RPMI8226 (cell line): ENCODE measurements at regions not wholly inside any gene's neighbourhood (a gene's known extent, or its start where the extent isn't known, plus 50 kb on each side); places are given as distances from the start of the nearest gene placed in this dataset.

Experiments
- DNase-seq: peaks from one replicate; pipeline ENCODE4 v3.0.0-alpha.2; 2015

- DNase-seq: no peak
These were observed 650.9 kb downstream of the KCNJ2 start for GRCh38 chr17:70820276-70820675.

- DNase-seq: no peak
These were observed 656.2 kb downstream of the KCNJ2 start for GRCh38 chr17:70825321-70826125.

- DNase-seq: no peak
These were observed 660.5 kb downstream of the KCNJ2 start for GRCh38 chr17:70829876-70830275.

GRCh38 chr17:70834039-70834438, 664.7 kb downstream of the KCNJ2 start:
- no peak for DNase-seq

- no peak for DNase-seq
These were observed 679.5 kb downstream of the KCNJ2 start for GRCh38 chr17:70848785-70849184.

GRCh38 chr17:70855401-70856054, 686.2 kb downstream of the KCNJ2 start:
- no peak for DNase-seq

GRCh38 chr17:70857351-70857750, 688.0 kb downstream of the KCNJ2 start:
- no peak for DNase-seq

GRCh38 chr17:70859829-70860228, 690.5 kb downstream of the KCNJ2 start:
- no peak for DNase-seq

- no peak for DNase-seq
These were observed 693.0 kb downstream of the KCNJ2 start for GRCh38 chr17:70862295-70862694.

DNA sequence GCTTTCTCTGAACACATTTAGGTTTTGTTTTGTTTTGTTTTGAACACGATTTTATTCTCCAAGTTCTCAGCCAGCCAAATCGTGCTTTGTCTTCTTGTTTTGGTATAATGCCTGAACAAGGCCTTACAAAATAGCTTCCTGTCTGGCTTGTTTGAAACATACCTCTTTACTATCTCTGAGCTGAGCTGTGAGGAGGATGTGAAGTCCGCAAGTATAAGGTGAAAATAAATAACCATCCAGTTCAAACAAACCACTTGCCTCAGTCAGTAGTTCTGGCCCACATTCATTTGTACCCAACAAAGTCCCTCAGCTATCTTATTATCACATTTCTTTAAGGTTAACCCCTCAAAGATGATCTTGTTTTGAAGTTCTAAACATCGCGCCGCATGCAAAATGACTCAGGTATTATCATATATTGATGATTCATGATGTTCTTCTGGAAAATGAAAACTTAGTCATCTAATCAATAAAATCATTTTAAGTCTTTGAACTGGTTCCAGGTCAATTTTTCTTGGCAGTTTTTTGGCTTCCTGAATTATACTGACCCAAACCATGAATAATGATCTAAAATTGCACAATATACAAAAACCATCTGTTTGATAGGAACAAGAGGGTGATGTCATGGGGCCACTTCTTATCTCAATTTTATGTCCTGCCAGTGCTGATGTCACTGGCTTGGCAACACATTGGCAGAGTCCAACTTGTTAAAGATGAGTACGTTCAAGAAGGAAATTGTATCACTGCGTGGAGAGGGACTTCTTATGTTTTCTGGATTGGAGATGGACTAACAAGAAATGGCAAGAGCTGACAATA, 694.3 kb downstream of the KCNJ2 start:
- DNase-seq: no peak

- no peak for DNase-seq
These were observed 696.9 kb downstream of the KCNJ2 start for GRCh38 chr17:70865993-70866804.

- DNase-seq: no peak
These were observed 698.8 kb downstream of the KCNJ2 start for GRCh38 chr17:70868149-70868548.

GRCh38 chr17:70869402-70870085, 700.2 kb downstream of the KCNJ2 start:
- DNase-seq: no peak

DNA sequence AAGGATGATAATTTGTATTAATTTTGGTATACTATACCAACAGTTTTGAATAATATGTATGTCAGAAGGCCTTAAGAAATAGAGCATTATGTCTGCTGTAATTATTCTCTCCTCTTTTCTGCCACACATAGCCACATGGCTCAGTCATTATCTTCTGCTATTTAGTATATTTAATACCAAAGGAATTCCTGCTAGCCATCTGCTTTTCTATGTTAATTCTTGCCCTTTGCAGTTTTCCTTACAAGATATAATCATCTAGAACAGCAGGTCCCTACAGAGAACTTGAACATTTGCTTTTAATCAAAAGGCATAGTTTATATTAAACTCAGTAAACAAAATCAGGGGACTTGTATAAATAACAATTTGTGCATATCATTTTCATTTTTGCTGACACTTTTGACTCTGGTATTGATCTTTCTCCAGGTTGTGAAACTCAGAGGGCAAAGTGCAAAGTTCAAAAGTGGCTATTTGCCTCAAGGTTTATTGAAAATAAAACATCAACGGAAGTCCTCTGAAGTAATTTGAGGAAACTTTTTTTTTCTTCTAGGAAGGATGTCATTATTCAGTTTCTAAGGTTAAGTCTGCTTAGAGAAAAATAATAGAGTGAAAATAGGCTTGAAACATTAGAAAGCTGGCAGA, 702.0 kb downstream of the KCNJ2 start:
- DNase-seq: no peak

DNA sequence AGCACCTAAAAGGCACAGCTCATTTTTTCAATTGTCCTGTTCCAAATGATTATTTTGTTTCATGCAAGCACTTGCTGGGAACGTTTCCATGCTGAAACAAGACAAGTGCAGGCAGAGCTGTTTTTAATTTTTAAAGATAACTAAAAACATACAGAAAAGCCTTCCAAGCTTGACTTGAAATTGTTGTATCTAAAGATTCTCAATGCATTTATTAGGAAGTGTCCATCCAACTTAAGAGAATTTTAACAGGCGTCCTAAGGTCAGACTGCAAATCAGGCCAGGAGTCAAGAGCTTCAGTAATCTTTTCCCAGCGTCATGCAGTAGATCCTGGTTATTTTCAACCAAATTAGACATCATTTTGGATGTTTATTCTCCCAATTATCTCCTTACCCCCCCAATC, 702.8 kb downstream of the KCNJ2 start:
- DNase-seq: no peak

GRCh38 chr17:70875729-70876310, 706.5 kb downstream of the KCNJ2 start:
- no peak for DNase-seq

DNA sequence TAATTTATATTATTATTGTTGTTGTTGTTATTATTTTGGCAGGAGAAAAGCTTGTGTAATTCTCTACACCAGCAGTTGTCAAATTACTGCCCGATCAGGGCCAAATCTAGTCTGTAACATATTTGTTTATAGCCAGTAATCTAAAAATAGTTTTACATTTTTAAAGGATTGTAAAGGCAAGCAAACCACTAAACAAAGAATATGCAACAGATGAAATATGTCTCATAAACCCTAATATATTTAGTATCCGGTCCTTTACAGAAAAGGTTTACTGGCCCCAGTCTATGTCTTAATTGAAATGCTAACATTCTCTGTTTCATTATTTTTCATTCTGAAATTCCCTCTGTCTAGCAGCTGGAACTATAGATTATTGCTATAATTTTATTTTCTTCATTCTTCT, 709.5 kb downstream of the KCNJ2 start:
- DNase-seq: no peak

- DNase-seq: no peak
These were observed 710.1 kb downstream of the KCNJ2 start for GRCh38 chr17:70879401-70879800.

- DNase-seq: no peak
These were observed 711.8 kb downstream of the KCNJ2 start for GRCh38 chr17:70881093-70881492.

DNA sequence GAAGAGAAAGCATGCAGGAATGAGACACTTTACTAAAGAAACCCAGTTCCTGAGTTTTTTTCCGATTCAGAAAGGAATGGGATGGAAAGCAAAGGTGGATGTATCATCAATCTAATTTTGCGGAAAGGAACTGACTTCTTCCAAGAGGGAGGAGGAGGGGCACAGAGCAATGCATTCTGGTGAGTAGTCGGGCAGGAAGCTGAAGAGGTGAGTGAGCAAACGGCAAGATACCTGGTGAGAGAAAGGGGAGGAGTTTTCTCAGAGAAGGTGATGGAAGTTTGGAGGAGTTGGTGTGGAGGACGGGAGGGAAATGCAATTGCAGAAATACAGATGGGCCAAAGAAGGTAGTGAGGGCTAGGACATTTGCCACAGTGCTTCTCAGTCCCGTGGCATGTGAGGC, 713.2 kb downstream of the KCNJ2 start:
- no peak for DNase-seq

- no peak for DNase-seq
These were observed 717.3 kb downstream of the KCNJ2 start for GRCh38 chr17:70886648-70887047.
